Erythroblast (primary cell): ENCODE measurements at regions not wholly inside any gene's neighbourhood (a gene's known extent, or its start where the extent isn't known, plus 50 kb on each side); places are given as distances from the start of the nearest gene placed in this dataset.

Experiments
- GATA1 ChIP-seq: IDR thresholded peaks from 2 replicates; pipeline ENCODE4 v1.6.1; 2011; ENCODE audit warnings: low read depth, mild to moderate bottlenecking, control low read depth, low read length, moderate library complexity
- POLR2A ChIP-seq: IDR thresholded peaks from 2 replicates; pipeline ENCODE4 v1.6.1; 2011; ENCODE audit warnings: mild to moderate bottlenecking, low read length

DNA sequence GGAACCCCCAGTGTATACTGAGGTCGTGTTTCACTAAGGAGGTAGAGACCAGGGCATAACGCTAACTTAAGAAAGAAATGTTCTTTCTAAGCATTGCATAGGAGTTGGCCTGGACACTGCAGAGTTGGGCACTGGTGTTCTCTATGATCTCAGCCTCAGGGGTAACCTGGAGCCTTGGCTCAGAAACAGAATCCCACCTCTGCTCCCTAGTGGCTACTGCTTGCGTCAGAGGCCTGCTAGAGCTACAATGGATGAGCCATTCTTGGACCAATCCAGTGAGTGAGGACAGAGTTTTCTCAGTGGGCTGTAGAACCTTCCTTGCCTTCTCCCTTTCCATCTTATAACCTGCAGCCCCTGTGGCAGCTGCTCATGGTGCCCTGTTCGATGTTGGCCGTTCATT is 324.4 kb upstream of the CELF4 start:
- TF ChIP-seq POLR2A (no peak), GATA1 (no peak)
